Left ventricle myocardium inferior (tissue), 1 donor: ENCODE measurements at regions not wholly inside any gene's neighbourhood (a gene's known extent, or its start where the extent isn't known, plus 50 kb on each side); places are given as distances from the start of the nearest gene placed in this dataset.

ENCODE experiments used
- DNase-seq: peaks from one replicate; pipeline ENCODE4 v3.0.0-alpha.2; 2020
- H3K27ac ChIP-seq: fragments of 200-600 bp; replicated peaks from 2 replicates; pipeline ENCODE4 v1.8.0; 2021
- H3K27me3 ChIP-seq: fragments of 200-600 bp; 2 replicates; pipeline ENCODE4 v1.8.0; 2021; ENCODE audit warnings: low read depth
- H3K36me3 ChIP-seq: fragments of 200-600 bp; 2 replicates; pipeline ENCODE4 v1.8.0; 2021
- H3K4me1 ChIP-seq: fragments of 200-600 bp; 2 replicates; pipeline ENCODE4 v1.8.0; 2021
- H3K4me3 ChIP-seq: fragments of 200-600 bp; 2 replicates; pipeline ENCODE4 v1.8.0; 2021; ENCODE audit warnings: mild to moderate bottlenecking, moderate library complexity
- H3K9me3 ChIP-seq: fragments of 200-600 bp; replicated peaks from 2 replicates; pipeline ENCODE4 v1.8.0; 2021
- intact Hi-C: fragments of 100-400 bp; cut with micrococcal nuclease; formaldehyde crosslinking; loops from one replicate; pipeline ENCODE4 v1.11.0; 2022
- TF ChIP-seq, protein P1 (sequence below): fragments of 200-600 bp; IDR thresholded peaks from 2 replicates; pipeline ENCODE4 v1.8.0; 2021; ENCODE audit warnings: antibody characterized with exemption, mild to moderate bottlenecking, borderline replicate concordance
- donor health status: DM: no; HTN: yes; CAD: no; lungs with severe emphysema.

DNA sequence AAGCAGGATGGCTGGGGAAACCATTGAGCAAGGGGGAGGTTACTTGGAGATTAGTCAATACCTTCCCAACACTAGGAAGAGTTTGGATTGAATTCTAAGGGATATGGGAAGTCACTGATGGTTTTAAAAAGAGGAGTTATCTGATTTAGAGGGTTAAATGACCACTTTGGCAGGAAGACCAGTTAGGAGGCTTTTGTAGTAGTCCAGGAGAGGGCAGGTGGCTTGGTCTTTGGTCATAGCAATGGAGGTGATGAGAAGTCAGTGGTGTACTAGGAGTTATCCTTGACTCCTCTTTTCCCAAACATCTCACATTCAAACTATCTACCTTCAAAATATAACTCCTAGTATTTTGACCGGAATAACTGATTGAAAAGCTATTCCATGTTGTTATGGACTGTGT lies 644.1 kb downstream of the UTRN start:
- H3K4me1 ChIP-seq = no peaks in the 10 kb centered on the region
- TF ChIP-seq, protein P1, sequence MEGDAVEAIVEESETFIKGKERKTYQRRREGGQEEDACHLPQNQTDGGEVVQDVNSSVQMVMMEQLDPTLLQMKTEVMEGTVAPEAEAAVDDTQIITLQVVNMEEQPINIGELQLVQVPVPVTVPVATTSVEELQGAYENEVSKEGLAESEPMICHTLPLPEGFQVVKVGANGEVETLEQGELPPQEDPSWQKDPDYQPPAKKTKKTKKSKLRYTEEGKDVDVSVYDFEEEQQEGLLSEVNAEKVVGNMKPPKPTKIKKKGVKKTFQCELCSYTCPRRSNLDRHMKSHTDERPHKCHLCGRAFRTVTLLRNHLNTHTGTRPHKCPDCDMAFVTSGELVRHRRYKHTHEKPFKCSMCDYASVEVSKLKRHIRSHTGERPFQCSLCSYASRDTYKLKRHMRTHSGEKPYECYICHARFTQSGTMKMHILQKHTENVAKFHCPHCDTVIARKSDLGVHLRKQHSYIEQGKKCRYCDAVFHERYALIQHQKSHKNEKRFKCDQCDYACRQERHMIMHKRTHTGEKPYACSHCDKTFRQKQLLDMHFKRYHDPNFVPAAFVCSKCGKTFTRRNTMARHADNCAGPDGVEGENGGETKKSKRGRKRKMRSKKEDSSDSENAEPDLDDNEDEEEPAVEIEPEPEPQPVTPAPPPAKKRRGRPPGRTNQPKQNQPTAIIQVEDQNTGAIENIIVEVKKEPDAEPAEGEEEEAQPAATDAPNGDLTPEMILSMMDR = no peak

DNA sequence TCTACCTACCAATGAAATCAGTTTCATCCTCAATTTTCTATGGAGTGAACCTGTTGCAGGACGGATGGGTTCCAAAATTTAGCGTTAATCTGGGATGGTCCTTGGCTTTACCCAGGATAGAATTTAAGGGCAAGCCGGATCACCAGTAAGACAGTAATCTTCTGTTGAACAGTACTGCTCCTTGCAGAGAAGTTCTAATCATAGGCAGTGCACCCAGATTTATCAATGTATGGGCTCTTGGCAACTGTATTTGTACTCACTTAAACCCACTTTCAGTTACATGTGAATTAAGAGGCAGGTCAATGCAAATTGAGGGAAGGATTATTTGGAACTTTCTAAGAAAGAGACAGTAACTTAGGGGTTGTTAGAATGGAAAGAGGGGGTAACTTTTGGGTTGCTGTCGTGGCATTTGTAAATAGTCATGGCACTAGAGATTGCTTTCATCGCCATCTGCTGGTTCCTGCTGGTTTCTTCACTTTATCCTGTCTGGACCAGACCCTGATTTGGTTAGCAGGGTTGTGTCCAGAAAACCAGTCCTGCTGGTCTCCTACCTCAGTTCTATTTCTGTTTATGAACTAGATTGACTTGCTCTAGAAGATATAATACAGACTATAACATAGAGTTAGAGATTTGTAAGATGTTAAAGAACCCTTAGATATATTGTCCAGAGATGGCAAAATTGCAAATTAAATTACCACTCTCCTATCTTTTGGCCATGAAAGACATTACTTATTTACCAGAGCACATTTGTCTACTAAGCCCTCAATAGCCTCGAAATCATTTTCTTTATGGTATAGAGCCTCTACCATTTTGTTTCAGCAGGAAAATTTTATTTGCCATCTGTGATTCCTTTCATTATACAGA lies 646.3 kb downstream of the UTRN start:
- Histone ChIP-seq H3K27me3 (no peaks in the 10 kb centered on the region), H3K36me3 (no peaks in the 10 kb centered on the region), H3K4me1 (no peaks in the 10 kb centered on the region), H3K9me3 (peaks cover 23% of the 10 kb centered on the region), H3K4me3 (no peak overlapping the region), H3K27ac (no peak overlapping the region)
- TF ChIP-seq, protein P1 = peak; percentile 63
- no peak for DNase-seq
- intact Hi-C loops = no loop called here

More for the DNA sequence above, 644.1 kb downstream of the UTRN start:
- H3K27ac ChIP-seq = no peak overlapping the region
- no peak overlapping the region for H3K4me3 ChIP-seq
- intact Hi-C loops = no loop called here
- no peaks in the 10 kb centered on the region for H3K27me3 ChIP-seq
- H3K36me3 ChIP-seq = no peaks in the 10 kb centered on the region
- no peak for DNase-seq
- peaks cover 10% of the 10 kb centered on the region for H3K9me3 ChIP-seq

DNA sequence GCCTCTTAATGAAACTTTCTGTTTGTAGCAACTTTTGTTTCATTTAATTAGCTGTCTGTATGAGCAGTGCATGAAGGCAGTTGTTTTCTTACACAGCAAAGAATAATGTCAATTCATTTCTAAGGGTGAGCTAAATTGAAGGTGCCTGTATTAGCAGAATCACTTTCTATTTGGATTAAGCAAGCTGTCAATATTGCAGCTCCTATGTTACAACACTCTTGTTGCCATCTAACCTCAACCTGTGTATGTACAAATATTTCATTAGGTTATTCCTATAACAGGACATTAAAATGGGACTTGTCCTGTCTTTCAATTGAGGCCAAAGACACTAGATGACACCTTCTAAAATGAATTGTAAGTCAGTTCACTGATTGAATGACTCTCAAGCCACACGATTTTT lies 647.5 kb downstream of the UTRN start:
- intact Hi-C loops = no loop called here
- no peaks in the 10 kb centered on the region for H3K4me1 ChIP-seq
- no peak overlapping the region for H3K27ac ChIP-seq
- H3K4me3 ChIP-seq = no peak overlapping the region
- TF ChIP-seq, protein P1 = no peak
- no peaks in the 10 kb centered on the region for H3K27me3 ChIP-seq
- peaks cover 23% of the 10 kb centered on the region for H3K9me3 ChIP-seq
- no peaks in the 10 kb centered on the region for H3K36me3 ChIP-seq
- no peak for DNase-seq

DNA sequence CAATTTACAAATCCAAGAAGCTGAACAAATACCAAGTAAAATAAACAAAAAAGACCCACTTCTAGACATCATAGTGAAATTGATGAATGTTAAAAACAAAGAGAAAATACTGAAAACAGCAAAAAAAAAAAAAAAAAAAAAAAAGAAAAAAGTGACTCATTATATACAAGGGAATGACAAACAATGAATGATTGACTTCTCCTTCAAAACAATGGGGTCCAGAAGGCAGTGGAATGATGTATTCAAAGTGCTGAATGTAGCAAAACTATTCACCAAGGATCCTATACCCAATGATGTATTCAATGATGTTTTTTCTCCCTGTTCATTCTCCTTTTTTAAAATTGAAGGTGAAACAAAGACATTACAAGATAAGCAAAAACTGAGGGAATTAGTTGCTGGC lies 650.0 kb downstream of the UTRN start:
- no peaks in the 10 kb centered on the region for H3K36me3 ChIP-seq
- DNase-seq = no peak
- H3K4me3 ChIP-seq = no peak overlapping the region
- no peak overlapping the region for H3K27ac ChIP-seq
- H3K27me3 ChIP-seq = no peaks in the 10 kb centered on the region
- H3K9me3 ChIP-seq = peaks cover 23% of the 10 kb centered on the region
- H3K4me1 ChIP-seq = no peaks in the 10 kb centered on the region
- TF ChIP-seq, protein P1 = no peak
- intact Hi-C loops = no loop called here

DNA sequence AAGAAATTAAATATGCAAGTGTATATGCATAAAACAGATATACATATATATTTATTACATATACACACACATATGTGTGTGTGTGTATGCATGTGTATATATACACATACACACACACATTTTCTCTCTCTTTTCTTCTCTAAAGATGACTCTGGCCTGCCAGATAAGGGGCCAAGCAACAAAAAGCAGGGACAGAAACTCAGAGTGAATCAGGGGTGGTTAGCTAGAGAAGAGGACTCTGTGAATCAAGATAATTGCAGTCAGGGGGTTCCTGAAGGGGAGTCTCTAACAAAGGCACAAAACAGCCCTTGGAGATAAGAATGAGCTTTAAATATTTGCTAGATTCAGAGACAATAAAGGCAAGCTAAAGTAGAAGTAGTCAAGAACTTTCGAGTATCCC lies 650.5 kb downstream of the UTRN start:
- no peak for DNase-seq
- intact Hi-C loops = no loop called here
- peaks cover 23% of the 10 kb centered on the region for H3K9me3 ChIP-seq
- no peak overlapping the region for H3K27ac ChIP-seq
- H3K27me3 ChIP-seq = no peaks in the 10 kb centered on the region
- H3K36me3 ChIP-seq = no peaks in the 10 kb centered on the region
- TF ChIP-seq, protein P1 = no peak
- H3K4me3 ChIP-seq = no peak overlapping the region
- H3K4me1 ChIP-seq = no peaks in the 10 kb centered on the region
